ENCODE measurements at regions not wholly inside any gene's neighbourhood (a gene's known extent, or its start where the extent isn't known, plus 50 kb on each side); places are given as distances from the start of the nearest gene placed in this dataset.

- H3K9me3 ChIP-seq (replicated peaks; ENCODE audit: control insufficient read depth, insufficient read depth, low read length): no peaks in the 10 kb centered on the region
- no TSS peak for BruUV-seq (replicated peaks)
- no peak overlapping the region for H3K4me3 ChIP-seq (replicated peaks in 1 of 3; ENCODE audit: insufficient read depth in 1 of 3, low read depth in 1 of 3, low read length in 3 of 3)
- no peak overlapping the region for H3K4me2 ChIP-seq (ENCODE audit: insufficient read depth, low read length)
- TF ChIP-seq MAX (IDR thresholded peaks at IDR 0.05; ENCODE audit: insufficient read depth, insufficient read length) (no peak), CTCF (IDR thresholded peaks at IDR 0.05; ENCODE audit: extremely low read depth in 1 of 2, insufficient read depth in 1 of 2, low read depth in 1 of 2, low read length in 2 of 2) (no peak), MYC (IDR thresholded peaks at IDR 0.05; ENCODE audit: low read depth, low read length) (no peak), FOS (IDR thresholded peaks at IDR 0.05; ENCODE audit: borderline replicate concordance, insufficient read depth, low read length) (no peak), GATA2 (IDR thresholded peaks at IDR 0.05; ENCODE audit: insufficient read depth, insufficient read length, low read depth, low read length) (peak; percentile 22)
- peak; percentile 63 for FAIRE-seq
- H3K36me3 ChIP-seq (ENCODE audit: control insufficient read depth in 2 of 2, extremely low read depth in 1 of 2, insufficient read depth in 2 of 2, low read length in 2 of 2): no peaks in the 10 kb centered on the region
- dilution Hi-C loops (cut with MboI; ENCODE audit: extremely low pct_ligation_motif_present, low sequenced_read_pairs): no loop called here
- no peaks in the 10 kb centered on the region for H4K20me1 ChIP-seq (replicated peaks; ENCODE audit: control insufficient read depth, extremely low read depth, insufficient read depth, low read length)
- H3K4me1 ChIP-seq (ENCODE audit: control insufficient read depth, extremely low read depth, insufficient read depth, low read length): peaks cover 31% of the 10 kb centered on the region
- H3K27me3 ChIP-seq (ENCODE audit: control insufficient read depth in 2 of 2, insufficient read depth in 2 of 2, low read length in 2 of 2): no peaks in the 10 kb centered on the region
- CTCF ChIA-PET: interaction anchor here (1.0 to 2.5 kb wide), 3 partner anchors 10 to 70 kb away, joined by 3 to 11 read pairs (median 9); no protein-coding TSS in a partner anchor
- peaks cover 3% of the 10 kb centered on the region for H3K9me1 ChIP-seq (replicated peaks; ENCODE audit: control insufficient read depth, extremely low read depth, insufficient read depth, low read length)
- no peaks in the 10 kb centered on the region for H3K79me2 ChIP-seq (ENCODE audit: control insufficient read depth, insufficient read depth, low read length)
- intact Hi-C loops (cut with micrococcal nuclease): loop anchor here (2.0 kb wide), 1 partner anchor 114 kb away; no protein-coding TSS in a partner anchor
- peak overlapping the region; percentile 67 for H2AFZ ChIP-seq (ENCODE audit: low read depth, low read length)
- peak; percentile 33 for DNase-seq (ENCODE audit: low read depth, low spot score)
- H3K27ac ChIP-seq (ENCODE audit: insufficient read depth, low read depth, low read length): peak overlapping the region; percentile 11
- H3K9ac ChIP-seq (replicated peaks; ENCODE audit: extremely low read depth, insufficient read depth, low read length): no peak overlapping the region
- POLR2A ChIA-PET: no interaction called here
These were observed 110.1 kb upstream of the RXFP2 start for GRCh38 chr13:31629085-31629780.

Data from endothelial cell of umbilical vein (primary cell).